ENCODE measurements at regions not wholly inside any gene's neighbourhood (a gene's known extent, or its start where the extent isn't known, plus 50 kb on each side); places are given as distances from the start of the nearest gene placed in this dataset.
"Not testable (repeated sequence)": the region's sequence is repeated elsewhere in the genome, so short reads cannot be mapped to it uniquely, and the experiment has no call there.

DNA sequence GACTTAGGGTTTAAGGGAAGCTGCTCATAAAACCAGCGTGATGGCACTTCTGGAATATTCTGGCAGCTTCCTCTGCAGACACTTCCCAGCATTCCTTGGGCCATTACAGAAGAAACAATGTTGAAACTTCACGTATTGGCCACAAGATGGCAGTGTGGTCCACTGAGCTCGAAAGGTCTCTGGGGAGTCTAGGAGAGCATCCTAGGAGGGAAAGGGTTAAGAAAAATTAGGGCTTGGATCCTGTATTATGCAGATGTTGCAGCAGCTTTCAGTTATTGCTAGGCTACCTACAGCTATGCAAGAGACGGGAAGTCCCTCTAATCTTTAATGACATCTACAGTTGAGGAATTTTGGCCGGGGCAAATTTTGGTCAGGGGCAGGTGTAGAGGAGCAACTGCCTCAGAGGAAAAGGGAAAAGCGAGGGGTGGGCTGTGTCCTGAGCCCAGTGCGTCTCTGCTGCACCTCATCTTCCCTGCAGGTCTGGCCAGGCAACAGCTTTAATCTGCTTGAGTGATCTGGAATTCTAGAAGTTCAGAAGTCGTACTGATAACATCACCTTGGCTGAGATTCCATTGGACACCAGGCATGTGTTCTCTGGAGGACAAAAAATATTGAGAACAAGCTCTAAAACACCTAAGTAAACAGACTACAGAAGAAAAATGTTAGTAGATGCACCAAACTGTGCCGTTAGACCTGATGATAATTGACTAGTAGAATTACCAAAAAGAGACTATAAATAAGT lies 220.8 kb upstream of the PRSS58 start:
- 23 to 34% (median 28%) methylated on average over 9 of the region's 9 CpGs for WGBS, 5 donors
- DNase-seq: no peak
- no peaks in the 10 kb centered on the region for H3K27me3 ChIP-seq (replicated peaks in 1 of 7)
- no peaks in the 10 kb centered on the region for H3K36me3 ChIP-seq
- TF ChIP-seq, protein P1, sequence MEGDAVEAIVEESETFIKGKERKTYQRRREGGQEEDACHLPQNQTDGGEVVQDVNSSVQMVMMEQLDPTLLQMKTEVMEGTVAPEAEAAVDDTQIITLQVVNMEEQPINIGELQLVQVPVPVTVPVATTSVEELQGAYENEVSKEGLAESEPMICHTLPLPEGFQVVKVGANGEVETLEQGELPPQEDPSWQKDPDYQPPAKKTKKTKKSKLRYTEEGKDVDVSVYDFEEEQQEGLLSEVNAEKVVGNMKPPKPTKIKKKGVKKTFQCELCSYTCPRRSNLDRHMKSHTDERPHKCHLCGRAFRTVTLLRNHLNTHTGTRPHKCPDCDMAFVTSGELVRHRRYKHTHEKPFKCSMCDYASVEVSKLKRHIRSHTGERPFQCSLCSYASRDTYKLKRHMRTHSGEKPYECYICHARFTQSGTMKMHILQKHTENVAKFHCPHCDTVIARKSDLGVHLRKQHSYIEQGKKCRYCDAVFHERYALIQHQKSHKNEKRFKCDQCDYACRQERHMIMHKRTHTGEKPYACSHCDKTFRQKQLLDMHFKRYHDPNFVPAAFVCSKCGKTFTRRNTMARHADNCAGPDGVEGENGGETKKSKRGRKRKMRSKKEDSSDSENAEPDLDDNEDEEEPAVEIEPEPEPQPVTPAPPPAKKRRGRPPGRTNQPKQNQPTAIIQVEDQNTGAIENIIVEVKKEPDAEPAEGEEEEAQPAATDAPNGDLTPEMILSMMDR (IDR thresholded peaks at IDR 0.05 in 8 of 11, conservative IDR thresholded peaks at IDR 0.05 in 3 of 11): peak in 9 of 11 experiments; percentile 31 to 79 (median 56)
- TF ChIP-seq POLR2A (IDR thresholded peaks at IDR 0.05) (no peak), POLR2AphosphoS5 (IDR thresholded peaks at IDR 0.05) (no peak)
- no peak overlapping the region for H3K27ac ChIP-seq
- intact Hi-C loops (cut with DNase I; ENCODE audit: low total_unique reads): no loop called here
- H3K4me3 ChIP-seq: no peak overlapping the region
- no peaks in the 10 kb centered on the region for H3K9me3 ChIP-seq
- H3K4me1 ChIP-seq: peaks cover 0 to 46% (median 21%) of the 10 kb centered on the region in 6 donors

DNA sequence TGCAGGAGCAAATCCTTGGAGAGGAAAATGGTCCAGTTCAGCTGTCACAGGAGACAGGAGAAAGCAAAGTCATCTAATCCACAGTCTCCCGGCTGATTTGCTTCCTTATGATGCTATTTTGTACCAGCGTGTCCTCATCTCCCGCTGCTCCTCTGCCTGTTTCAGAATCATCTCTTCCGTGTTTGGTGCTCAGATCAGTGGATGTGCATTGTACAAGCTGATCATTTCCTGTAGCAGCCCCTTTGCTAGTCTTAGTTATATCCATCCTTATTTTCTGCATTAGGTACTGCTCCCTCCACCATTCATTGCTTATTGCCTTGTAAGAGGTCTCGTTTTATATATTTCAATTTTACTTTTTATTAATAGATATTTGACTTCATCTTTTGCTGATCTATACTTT lies 219.9 kb upstream of the PRSS58 start:
- H3K9me3 ChIP-seq; H3K4me3 ChIP-seq; intact Hi-C loops (cut with DNase I; ENCODE audit: low total_unique reads); H3K27me3 ChIP-seq (replicated peaks in 1 of 7); DNase-seq; H3K36me3 ChIP-seq: not testable (repeated sequence)
- WGBS, 5 donors: 36 to 63% (median 54%) methylated on average over 5 of the region's 5 CpGs
- Histone ChIP-seq H3K4me1 (peaks cover 0 to 40% (median 16%) of the 10 kb centered on the region in 6 donors), H3K27ac (peak overlapping the region in 5 of 8 donors; percentile 20 to 34 (median 26))

DNA sequence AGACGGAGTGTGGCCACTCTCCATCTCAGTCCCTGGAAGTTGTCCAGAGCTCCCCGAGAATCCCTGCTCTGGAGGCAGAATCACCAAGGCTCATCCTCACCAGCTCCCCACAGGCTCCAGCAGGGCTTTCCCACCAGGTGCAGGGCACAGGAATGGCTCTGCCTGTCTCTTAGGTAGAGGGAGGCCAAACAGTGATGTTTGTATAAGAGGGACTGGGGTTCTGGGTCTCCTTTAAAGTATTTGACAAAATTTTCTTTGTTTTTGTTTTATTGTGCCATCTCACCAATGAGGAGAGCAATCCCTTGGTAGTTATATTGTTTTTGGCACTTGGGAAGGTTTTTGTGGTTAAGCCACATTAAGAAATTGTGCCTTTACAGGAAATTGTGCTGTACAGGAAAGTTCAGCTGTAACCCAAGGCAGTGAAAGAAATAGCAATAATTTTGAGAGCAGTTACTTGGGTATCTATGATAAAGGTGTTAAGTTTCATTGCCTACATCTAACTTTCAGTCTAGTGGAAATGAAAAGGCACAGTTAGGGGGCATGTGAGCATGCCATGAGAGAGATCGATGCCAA lies 219.3 kb upstream of the PRSS58 start:
- Histone ChIP-seq H3K4me1 (peaks cover 0 to 38% (median 13%) of the 10 kb centered on the region in 6 donors), H3K36me3 (no peaks in the 10 kb centered on the region), H3K27me3 (replicated peaks in 1 of 7) (no peaks in the 10 kb centered on the region), H3K9me3 (no peaks in the 10 kb centered on the region), H3K4me3 (no peak overlapping the region), H3K27ac (peak overlapping the region in 5 of 8 donors; percentile 20 to 53 (median 30))
- TF ChIP-seq, protein P1 (IDR thresholded peaks at IDR 0.05 in 8 of 11, conservative IDR thresholded peaks at IDR 0.05 in 3 of 11): no peak
- TF ChIP-seq POLR2AphosphoS5 (IDR thresholded peaks at IDR 0.05): no peak
- TF ChIP-seq POLR2A (IDR thresholded peaks at IDR 0.05): no peak
- 20 to 48% (median 38%) methylated on average over 3 of the region's 3 CpGs for WGBS, 5 donors
- no peak for DNase-seq
- intact Hi-C loops (cut with DNase I; ENCODE audit: low total_unique reads): no loop called here

DNA sequence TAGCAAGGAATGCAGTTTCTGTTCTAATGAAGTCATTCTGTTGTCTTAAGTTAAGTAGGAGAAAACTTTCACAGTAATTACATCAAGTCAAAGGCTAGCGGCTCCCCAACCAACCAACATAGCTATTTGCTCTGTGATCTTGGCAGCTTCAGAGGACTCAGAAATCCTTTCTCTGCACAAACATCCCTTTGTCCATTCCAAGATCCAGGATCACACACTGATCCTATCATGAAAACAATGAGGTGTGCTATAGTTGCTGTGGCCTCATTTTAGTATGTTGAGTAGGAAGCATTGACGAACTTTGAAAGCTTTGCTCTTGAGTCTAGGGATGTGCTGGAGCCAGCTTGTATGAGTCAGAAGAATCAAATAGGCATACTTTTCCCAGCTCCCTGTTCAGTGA lies 218.2 kb upstream of the PRSS58 start:
- TF ChIP-seq, protein P1 (IDR thresholded peaks at IDR 0.05 in 8 of 11, conservative IDR thresholded peaks at IDR 0.05 in 3 of 11): no peak
- no peak for TF ChIP-seq POLR2AphosphoS5 (IDR thresholded peaks at IDR 0.05)
- TF ChIP-seq POLR2A (IDR thresholded peaks at IDR 0.05): no peak
- no peaks in the 10 kb centered on the region for H3K9me3 ChIP-seq
- H3K27ac ChIP-seq: peak overlapping the region in 1 of 8 donors; percentile 53
- no peaks in the 10 kb centered on the region for H3K27me3 ChIP-seq (replicated peaks in 1 of 7)
- no peaks in the 10 kb centered on the region for H3K36me3 ChIP-seq
- no peak for DNase-seq
- peaks cover 0 to 37% (median 11%) of the 10 kb centered on the region in 6 donors for H3K4me1 ChIP-seq
- H3K4me3 ChIP-seq: no peak overlapping the region
- intact Hi-C loops (cut with DNase I; ENCODE audit: low total_unique reads): no loop called here
- WGBS, 5 donors: 87 to 95% (median 91%) methylated on average over 2 of the region's 2 CpGs

Measured in spleen (tissue), 11 donors.